Gastrocnemius medialis (tissue), 4 donors: ENCODE measurements at regions not wholly inside any gene's neighbourhood (a gene's known extent, or its start where the extent isn't known, plus 50 kb on each side); places are given as distances from the start of the nearest gene placed in this dataset.

Experiments used
- ATAC-seq, 2 donors: fragments of 150-250 bp; one replicate each; pipeline ENCODE4 v1.9.1; 2016
- DNase-seq, 2 donors: peaks; one replicate each; pipeline ENCODE4 v3.0.0-alpha.2; 2019
- H3K27ac ChIP-seq, 4 donors: fragments of 200-600 bp; sonication (generic); 1 replicate in 1 of 4; 2 replicates in 3 of 4; pipeline ENCODE4 v1.5.1; 2016 to 2018; ENCODE audit warnings: mild to moderate bottlenecking in 2 of 4, moderate library complexity in 1 of 4
- H3K27me3 ChIP-seq, 3 donors: fragments of 200-600 bp; sonication (generic) in 2 of 3; 1 replicate in 1 of 3; 2 replicates in 2 of 3; pipeline versions ENCODE4 v1.5.1 to v1.6.0; 2016 to 2019; ENCODE audit warnings: mild to moderate bottlenecking in 1 of 3, moderate library complexity in 1 of 3
- H3K36me3 ChIP-seq, 2 donors: fragments of 200-600 bp; sonication (generic) in 1 of 2; one replicate each; pipeline ENCODE4 v1.5.1; 2017 to 2018
- H3K4me1 ChIP-seq, 2 donors: fragments of 200-600 bp; sonication (generic) in 1 of 2; one replicate each; pipeline ENCODE4 v1.5.1; 2016 to 2017; ENCODE audit warnings: mild to moderate bottlenecking in 2 of 2
- H3K4me3 ChIP-seq, 4 donors: fragments of 200-600 bp; sonication (generic) in 3 of 4; 1 replicate in 1 of 4; 2 replicates in 3 of 4; pipeline ENCODE4 v1.5.1; 2016 to 2019; ENCODE audit warnings: mild to moderate bottlenecking in 2 of 4
- H3K9me3 ChIP-seq, 3 donors: fragments of 200-600 bp; sonication (generic) in 2 of 3; 1 replicate in 1 of 3; 2 replicates in 2 of 3; pipeline ENCODE4 v1.5.1; 2016 to 2019
- POLR2A ChIP-seq, 2 donors: fragments of 450-650 bp; IDR thresholded peaks; one replicate each; pipeline ENCODE4 v1.6.1; 2017; ENCODE audit warnings: antibody characterized with exemption in 2 of 2, mild to moderate bottlenecking in 2 of 2, moderate library complexity in 2 of 2
- in situ Hi-C, 4 donors: fragments of 200-750 bp; cut with MboI; loops; one replicate each; pipeline versions ENCODE4 v1.15.0 to v1.8.0; 2017; ENCODE audit warnings: low sequenced_read_pairs in 4 of 4
- intact Hi-C: fragments of 100-400 bp; cut with DNase I; formaldehyde crosslinking; loops from one replicate; pipeline ENCODE4 v1.15.1; 2023; ENCODE audit warnings: low total_unique reads
- TF ChIP-seq, protein P1 (sequence below), 5 experiments: fragments of 450-650 bp in 3 of 5; fragments of 200-600 bp in 2 of 5; sonication (generic) in 2 of 5; IDR thresholded peaks in 4 of 5; conservative IDR thresholded peaks in 1 of 5; 1 replicate in 4 of 5; 2 replicates in 1 of 5; pipeline ENCODE4 v1.5.1; 2016 to 2019; ENCODE audit warnings: antibody characterized with exemption in 5 of 5, mild to moderate bottlenecking in 3 of 5, moderate library complexity in 3 of 5

DNA sequence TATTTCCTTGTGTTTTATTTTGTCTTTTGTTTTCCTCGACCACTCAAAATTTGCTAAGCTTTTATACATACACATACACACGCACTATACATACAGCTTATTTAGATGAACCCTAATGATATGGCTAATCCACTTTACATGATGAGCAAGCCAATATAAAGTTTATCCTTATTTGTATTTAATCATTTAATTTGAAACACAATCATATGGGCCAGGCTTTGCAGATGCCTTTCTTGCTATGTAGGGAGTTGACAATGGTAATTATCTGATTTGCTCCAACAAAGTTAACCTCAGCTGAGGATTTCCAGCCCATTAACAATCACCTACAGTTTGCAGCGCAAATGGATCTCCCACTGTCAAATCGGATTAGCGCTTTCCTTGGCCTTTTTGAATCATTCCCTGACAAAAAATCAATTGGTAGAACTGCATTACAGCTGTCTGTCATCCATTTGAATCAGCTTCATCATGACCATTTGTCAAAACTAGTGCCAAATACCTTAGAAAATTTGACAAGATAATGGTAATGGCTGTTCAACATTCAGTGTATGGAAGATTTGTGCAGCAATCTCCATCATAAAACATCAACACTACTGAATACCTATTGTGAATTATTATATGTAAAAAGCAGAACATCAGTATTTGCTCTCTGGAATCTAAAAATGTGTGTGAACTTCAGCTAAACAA lies 352.6 kb downstream of the MRPL39 start:
- Histone ChIP-seq H3K36me3 (no peaks in the 10 kb centered on the region), H3K9me3 (no peaks in the 10 kb centered on the region), H3K4me3 (no peak overlapping the region), H3K4me1 (no peaks in the 10 kb centered on the region), H3K27me3 (no peaks in the 10 kb centered on the region), H3K27ac (no peak overlapping the region)
- TF ChIP-seq, protein P1, sequence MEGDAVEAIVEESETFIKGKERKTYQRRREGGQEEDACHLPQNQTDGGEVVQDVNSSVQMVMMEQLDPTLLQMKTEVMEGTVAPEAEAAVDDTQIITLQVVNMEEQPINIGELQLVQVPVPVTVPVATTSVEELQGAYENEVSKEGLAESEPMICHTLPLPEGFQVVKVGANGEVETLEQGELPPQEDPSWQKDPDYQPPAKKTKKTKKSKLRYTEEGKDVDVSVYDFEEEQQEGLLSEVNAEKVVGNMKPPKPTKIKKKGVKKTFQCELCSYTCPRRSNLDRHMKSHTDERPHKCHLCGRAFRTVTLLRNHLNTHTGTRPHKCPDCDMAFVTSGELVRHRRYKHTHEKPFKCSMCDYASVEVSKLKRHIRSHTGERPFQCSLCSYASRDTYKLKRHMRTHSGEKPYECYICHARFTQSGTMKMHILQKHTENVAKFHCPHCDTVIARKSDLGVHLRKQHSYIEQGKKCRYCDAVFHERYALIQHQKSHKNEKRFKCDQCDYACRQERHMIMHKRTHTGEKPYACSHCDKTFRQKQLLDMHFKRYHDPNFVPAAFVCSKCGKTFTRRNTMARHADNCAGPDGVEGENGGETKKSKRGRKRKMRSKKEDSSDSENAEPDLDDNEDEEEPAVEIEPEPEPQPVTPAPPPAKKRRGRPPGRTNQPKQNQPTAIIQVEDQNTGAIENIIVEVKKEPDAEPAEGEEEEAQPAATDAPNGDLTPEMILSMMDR (IDR thresholded peaks at IDR 0.05 in 4 of 5, conservative IDR thresholded peaks at IDR 0.05 in 1 of 5), result no peak
- TF ChIP-seq POLR2A (IDR thresholded peaks at IDR 0.05), result no peak
- ATAC-seq (no peak), DNase-seq (no peak)
- in situ Hi-C loops (no loop called here), intact Hi-C loops (no loop called here)

DNA sequence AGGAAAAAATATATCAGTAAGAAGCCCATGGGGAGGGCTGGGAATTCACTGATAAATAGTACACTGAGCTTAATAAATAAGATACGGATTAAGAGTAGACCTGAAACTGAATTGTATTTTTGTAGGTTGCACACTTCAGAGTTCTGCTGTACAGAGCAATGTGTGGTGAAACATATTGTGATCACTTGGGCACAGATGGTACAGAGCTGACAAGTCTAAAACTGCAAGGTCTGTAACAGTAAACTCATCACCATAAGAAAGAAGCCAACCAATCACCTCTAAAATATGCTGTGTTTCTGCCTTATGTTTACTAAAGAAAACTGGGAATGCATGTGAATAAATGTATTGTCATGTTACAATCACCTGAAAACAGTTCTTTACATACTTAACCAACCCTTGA lies 360.7 kb downstream of the MRPL39 start:
- TF ChIP-seq, protein P1 (IDR thresholded peaks at IDR 0.05 in 4 of 5, conservative IDR thresholded peaks at IDR 0.05 in 1 of 5), result no peak
- TF ChIP-seq POLR2A (IDR thresholded peaks at IDR 0.05), result no peak
- Histone ChIP-seq H3K36me3 (no peaks in the 10 kb centered on the region), H3K4me1 (no peaks in the 10 kb centered on the region), H3K27ac (no peak overlapping the region), H3K9me3 (no peaks in the 10 kb centered on the region), H3K27me3 (no peaks in the 10 kb centered on the region), H3K4me3 (no peak overlapping the region)
- DNase-seq (no peak), ATAC-seq (no peak)
- intact Hi-C loops, result no loop called here
- in situ Hi-C loops, result no loop called here

DNA sequence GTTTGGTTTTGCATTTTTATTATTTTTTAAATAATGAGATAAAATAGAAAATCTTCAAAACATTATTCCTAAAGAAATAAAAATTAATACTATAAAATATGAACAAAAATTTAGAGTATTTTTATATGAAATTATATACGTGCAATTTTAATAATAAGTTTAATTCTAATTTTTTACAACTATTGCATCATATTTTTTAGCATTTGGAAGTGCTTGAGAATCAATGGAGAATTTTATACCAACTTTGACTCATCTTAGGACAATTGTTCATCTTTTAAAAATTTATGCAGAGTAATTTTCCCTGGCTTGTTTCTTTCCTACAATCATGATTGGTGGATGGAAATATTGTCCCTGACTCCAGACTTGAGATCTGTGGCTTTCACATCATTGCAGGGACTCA lies 362.5 kb downstream of the MRPL39 start:
- Histone ChIP-seq H3K4me1 (no peaks in the 10 kb centered on the region), H3K27me3 (no peaks in the 10 kb centered on the region), H3K9me3 (no peaks in the 10 kb centered on the region), H3K4me3 (no peak overlapping the region), H3K36me3 (no peaks in the 10 kb centered on the region), H3K27ac (no peak overlapping the region)
- ATAC-seq (no peak), DNase-seq (no peak)
- intact Hi-C loops, result no loop called here
- TF ChIP-seq, protein P1 (IDR thresholded peaks at IDR 0.05 in 4 of 5, conservative IDR thresholded peaks at IDR 0.05 in 1 of 5), result no peak
- TF ChIP-seq POLR2A (IDR thresholded peaks at IDR 0.05), result no peak
- in situ Hi-C loops, result no loop called here

DNA sequence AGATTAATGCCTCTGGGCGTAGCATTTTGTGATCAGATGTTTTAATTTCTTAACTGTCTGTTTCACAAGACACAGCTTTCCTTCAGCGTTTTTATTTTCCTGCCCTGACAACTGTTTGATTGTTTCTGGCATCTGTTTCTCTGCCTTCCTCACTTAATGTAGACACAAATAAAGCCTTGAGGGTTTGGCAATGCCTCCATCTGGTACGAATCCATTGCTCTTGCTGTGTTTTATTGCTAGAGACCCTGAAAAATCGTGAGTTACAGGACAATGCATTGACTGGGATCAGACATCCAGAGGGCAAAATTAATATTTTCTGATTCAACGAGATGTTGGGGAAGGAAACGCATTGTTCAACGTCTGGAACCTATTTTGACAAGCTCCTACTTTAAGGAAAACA lies 363.5 kb downstream of the MRPL39 start:
- in situ Hi-C loops (no loop called here), intact Hi-C loops (no loop called here)
- no peak overlapping the region for H3K4me3 ChIP-seq

More for the DNA sequence above, 363.5 kb downstream of the MRPL39 start:
- ATAC-seq (no peak), DNase-seq (no peak)
- Histone ChIP-seq H3K36me3 (no peaks in the 10 kb centered on the region), H3K4me1 (no peaks in the 10 kb centered on the region), H3K27me3 (no peaks in the 10 kb centered on the region), H3K9me3 (no peaks in the 10 kb centered on the region), H3K27ac (no peak overlapping the region)
- TF ChIP-seq POLR2A (IDR thresholded peaks at IDR 0.05), result no peak
- TF ChIP-seq, protein P1 (IDR thresholded peaks at IDR 0.05 in 4 of 5, conservative IDR thresholded peaks at IDR 0.05 in 1 of 5), result no peak
